HG03103 (cell line): ENCODE measurements at regions not wholly inside any gene's neighbourhood (a gene's known extent, or its start where the extent isn't known, plus 50 kb on each side); places are given as distances from the start of the nearest gene placed in this dataset.
"Not testable (repeated sequence)": the region's sequence is repeated elsewhere in the genome, so short reads cannot be mapped to it uniquely, and the experiment has no call there.

ENCODE experiments used
- ATAC-seq: cut with Tn5 transposase; IDR thresholded peaks from one replicate; pipeline ENCODE4 v1.9.1; 2021; ENCODE audit warnings: low read depth; ENCODE audit not compliant: unreplicated experiment

GRCh38 chr21:35396655-35397054 lies 347.6 kb upstream of the RUNX1 start:
- no peak for ATAC-seq

DNA sequence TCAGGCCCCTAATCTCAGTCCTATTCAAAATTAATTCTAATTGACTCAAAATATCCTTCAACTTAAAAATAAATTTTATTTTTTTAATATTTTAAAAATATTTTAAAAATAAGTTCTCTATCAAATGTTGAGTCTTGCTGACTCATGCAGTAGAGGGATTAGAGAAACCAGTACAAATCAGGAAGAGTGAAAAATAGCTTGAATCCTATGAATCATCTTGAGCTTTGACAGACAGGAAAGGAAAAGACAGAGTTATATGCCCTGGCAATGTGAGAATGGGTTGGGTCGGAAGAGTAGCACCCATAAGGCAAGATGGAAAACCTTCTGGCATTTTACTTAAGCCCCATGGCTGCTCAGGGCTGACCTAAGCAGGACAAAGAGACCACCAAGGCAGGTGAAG lies 346.6 kb upstream of the RUNX1 start:
- no peak for ATAC-seq

GRCh38 chr21:35394634-35395369 lies 345.7 kb upstream of the RUNX1 start:
- no peak for ATAC-seq

DNA sequence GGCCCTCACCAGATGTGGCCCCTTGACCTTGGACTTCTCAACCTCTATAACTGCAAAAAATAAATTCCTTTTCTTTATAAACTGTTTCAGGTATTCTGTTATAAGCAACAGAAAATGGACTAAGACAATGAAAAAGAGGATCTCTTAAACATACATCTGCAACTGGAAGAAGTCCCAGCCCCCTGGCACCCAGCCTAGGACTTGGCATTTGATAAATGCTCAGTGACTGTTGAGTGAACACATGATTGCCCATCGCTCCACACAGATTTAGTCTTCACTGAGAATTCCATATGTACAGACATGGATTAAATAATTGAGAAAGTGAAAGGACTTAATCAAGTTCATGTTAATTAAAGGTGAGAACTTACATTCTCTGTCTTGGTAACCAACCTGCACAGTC lies 344.9 kb upstream of the RUNX1 start:
- ATAC-seq: no peak

GRCh38 chr21:35390013-35390776 lies 341.1 kb upstream of the RUNX1 start:
- no peak for ATAC-seq

DNA sequence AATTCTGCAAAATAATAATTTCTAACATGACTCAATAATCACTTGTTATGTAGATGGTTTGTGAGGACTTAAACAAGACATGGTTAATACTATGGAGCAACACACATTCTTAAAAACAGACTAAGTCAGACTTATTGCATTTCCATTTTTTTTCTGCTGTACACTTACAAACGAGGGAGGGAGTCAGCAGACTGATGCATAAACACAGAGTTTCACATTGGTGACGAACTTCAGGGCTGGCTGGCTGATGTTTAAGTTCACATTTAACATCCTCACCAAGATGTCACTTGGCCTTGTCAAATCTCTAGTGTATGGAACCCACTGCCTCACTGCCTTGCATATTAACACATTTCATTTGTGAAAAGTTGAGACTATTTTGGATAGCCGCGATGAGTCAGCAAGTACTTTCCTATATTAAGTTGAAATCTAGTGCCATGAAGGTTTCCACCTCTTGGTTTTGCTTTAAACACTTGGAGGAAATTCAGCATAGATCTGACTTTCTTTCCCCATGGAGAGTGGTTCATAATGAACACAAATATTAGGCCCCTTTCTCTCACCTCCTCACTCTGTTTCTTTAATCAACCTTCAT lies 337.5 kb upstream of the RUNX1 start:
- no peak for ATAC-seq

- ATAC-seq: no peak
These were observed 335.3 kb upstream of the RUNX1 start for GRCh38 chr21:35384375-35384774.

DNA sequence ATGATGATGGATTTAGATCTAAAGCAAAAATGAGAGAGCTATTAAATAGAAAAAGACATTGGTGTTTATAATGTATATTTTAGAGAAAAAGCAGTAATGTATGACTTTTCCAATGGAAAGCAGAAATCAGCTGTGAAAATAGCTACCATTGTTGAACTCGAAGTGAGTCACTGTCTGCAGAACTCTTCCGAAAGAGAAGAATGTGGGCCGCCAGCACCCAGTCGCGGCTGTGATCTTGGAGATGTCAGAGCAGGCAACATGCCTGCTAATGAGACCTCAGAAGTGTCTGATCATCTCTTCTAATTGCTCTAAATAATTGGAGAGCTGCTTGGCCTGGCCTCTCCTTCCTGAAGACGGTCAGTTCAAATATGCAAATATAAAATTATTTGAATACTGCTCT lies 333.6 kb upstream of the RUNX1 start:
- no peak for ATAC-seq

GRCh38 chr21:35381743-35382310 lies 332.7 kb upstream of the RUNX1 start:
- ATAC-seq: no peak

DNA sequence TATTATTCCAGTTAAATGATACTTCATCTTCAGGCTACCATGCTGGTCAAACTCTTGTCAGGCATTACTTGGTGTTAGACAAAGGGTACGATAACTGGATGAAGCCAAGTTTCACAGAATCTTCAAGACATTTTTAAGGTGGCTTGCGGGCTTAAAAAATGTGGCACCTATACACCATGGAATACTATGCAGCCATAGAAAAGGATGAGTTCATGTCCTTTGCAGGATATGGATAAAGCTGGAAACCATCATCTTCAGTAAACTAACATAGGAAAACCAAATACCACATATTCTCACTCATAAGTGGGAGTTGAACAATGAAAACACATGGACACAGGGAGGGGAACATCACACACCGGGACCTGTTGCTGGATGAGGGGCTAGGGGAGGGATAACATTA lies 331.2 kb upstream of the RUNX1 start:
- not testable (repeated sequence) for ATAC-seq

DNA sequence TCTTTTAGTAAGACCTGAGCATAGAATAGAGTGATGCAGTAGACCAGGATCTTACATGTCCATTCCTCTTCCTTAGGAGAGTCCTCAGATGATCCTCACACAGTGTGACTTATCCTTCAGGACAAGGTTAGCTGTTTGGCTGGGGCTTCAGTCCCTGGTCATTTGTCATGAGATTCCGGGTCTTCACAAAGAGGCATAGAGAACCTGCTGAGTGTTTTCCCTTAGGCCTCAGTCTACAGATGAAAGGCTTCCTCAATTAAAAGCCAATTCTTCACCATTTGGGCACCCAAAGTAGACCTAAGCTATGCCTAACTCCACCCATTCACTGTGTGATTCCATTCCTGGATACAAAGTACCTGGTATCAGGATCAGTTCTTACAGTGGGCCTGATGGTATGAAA lies 329.8 kb upstream of the RUNX1 start:
- no peak for ATAC-seq

- no peak for ATAC-seq
These were observed 328.5 kb upstream of the RUNX1 start for GRCh38 chr21:35377505-35378090.

DNA sequence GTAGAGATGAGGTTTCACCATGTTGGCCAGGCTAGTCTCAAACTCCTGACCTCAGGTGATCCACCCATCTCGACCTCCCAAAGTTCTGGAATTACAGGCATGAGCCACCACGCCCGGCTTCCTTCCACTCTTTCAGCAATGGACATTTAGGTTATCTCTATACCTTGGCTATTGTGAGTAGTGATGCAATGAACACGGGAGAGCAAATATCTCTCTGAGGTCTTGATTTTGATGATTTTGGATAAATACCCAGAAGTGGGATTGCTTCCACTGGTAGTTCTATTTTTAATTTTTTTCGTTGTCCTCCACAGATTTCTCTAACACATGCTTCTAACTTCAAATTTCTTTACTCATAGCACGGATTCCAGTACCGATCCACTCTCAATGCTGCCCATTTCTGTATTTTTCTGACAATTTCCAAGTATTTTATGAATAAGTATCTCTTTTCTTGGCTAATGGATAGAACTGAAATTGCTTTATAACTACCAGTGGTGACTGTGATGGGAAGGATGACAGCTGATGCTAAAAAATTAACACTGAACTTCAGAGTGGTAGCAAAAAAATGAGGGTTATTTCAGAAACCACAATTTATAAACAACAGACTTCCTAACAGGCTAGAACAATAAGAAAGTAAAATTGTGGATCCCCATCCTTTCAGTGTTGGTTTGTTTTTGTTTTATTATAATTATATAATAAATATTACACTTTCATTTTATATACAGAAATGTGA lies 327.5 kb upstream of the RUNX1 start:
- ATAC-seq: no peak

GRCh38 chr21:35375115-35375514 lies 326.0 kb upstream of the RUNX1 start:
- no peak for ATAC-seq

DNA sequence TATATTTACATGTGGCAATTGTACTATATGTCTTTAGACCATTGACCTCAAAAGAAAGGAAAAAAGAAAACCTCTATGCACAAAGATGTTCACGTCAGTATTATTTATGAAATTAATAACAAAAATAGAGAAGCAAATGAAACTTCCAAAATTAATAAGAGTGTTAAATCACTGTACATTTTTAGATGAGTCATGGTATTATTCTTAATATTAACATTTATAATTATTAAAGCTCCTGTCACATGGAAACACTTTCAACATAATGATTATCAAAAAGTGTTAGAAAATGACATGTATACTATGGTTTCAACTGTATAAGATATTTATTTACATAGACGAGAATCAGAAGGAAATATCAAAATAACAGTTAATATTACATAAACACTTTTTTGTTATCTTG lies 324.9 kb upstream of the RUNX1 start:
- ATAC-seq: no peak

DNA sequence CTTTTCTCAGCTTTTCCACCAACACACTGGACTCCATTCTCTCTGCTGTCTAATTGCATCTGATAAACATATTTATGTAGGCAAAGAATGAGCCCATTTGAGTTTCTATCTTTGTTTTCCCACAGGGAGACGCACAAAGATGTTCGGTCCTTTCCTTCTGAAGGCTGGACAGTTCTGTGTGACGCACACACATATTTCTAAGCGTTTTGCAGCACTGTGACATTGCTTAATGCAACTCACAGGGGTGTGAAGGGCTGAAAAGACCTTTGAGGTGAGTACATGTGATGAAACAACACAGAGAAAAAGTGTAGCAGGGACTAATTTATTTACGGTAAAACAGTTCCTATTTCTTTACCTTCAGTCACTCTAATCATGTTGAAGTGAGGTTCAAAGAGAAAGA lies 323.1 kb upstream of the RUNX1 start:
- no peak for ATAC-seq

- ATAC-seq: no peak
These were observed 321.6 kb upstream of the RUNX1 start for GRCh38 chr21:35370671-35371070.

GRCh38 chr21:35370071-35370470 lies 321.0 kb upstream of the RUNX1 start:
- no peak for ATAC-seq

DNA sequence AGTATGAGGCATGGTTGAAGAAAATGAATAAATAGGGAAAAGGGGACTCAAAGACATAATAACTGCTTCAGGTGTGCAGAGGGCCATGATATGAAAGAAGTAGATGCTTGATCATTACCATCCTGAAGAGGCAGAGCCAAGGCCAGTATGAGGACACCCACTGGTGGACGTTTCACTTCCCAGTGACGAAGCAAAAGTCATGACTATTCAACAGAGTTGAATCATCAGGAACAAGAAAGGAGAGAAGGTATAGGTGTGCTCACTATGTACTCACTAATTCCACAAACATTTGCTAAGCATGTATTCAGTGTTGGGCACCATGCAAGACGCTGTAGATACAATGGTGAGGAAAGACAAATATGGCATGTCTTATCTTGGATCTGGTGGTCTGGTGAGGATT lies 319.2 kb upstream of the RUNX1 start:
- no peak for ATAC-seq

GRCh38 chr21:35367553-35367952 lies 318.5 kb upstream of the RUNX1 start:
- no peak for ATAC-seq
